ENCODE measurements at regions not wholly inside any gene's neighbourhood (a gene's known extent, or its start where the extent isn't known, plus 50 kb on each side); places are given as distances from the start of the nearest gene placed in this dataset.

DNA sequence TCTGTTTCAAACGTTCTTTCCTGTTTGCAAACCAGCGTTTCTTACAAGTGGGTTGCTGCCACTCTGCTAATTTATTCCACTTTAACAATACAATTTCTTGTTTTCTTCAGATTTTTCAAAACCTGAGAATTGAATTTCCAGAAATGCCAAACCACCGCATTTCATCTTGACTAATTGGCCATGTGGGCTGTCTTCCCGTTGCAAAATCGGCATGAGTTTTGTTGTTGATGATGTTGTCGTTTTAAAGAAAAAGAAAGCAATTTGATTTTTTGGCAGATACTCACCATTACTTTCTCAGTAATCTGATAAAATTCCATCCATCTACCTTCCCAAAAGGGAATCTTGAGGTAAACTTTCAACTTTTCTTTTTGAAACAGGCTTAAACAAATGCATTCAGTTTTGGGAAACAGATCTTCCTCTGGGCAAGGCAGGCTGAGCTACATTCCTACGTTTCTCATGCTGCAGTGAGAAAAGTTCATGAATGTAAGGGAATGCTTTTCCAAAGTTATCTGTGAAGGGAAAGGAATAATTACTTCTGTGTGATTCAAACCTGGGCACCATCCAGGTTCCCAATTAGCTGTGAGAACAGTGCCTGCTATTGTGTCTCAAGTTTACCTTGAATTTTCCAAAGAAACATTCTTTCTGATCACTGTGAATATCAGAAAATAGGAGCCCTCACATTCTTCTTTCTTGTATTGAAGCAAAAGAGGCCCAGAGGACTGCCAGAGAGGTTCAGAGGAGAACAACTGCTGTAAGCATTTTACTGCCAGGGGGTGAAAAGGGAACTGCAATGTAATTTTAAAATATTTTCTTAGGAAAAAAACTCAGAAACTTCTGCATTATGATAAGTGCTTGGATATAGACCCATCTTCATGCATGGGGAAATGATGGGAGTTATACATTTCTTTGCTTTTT, 100.7 kb upstream of the TUT7 start:
- TF ChIP-seq IRF1 (CRISPR knock-in tag; IDR thresholded peaks at IDR 0.05; ENCODE audit: borderline replicate concordance) = no peak
- TF ChIP-seq EP300 (IDR thresholded peaks at IDR 0.05; ENCODE audit: low read length) = no peak
- TF ChIP-seq, protein P1, sequence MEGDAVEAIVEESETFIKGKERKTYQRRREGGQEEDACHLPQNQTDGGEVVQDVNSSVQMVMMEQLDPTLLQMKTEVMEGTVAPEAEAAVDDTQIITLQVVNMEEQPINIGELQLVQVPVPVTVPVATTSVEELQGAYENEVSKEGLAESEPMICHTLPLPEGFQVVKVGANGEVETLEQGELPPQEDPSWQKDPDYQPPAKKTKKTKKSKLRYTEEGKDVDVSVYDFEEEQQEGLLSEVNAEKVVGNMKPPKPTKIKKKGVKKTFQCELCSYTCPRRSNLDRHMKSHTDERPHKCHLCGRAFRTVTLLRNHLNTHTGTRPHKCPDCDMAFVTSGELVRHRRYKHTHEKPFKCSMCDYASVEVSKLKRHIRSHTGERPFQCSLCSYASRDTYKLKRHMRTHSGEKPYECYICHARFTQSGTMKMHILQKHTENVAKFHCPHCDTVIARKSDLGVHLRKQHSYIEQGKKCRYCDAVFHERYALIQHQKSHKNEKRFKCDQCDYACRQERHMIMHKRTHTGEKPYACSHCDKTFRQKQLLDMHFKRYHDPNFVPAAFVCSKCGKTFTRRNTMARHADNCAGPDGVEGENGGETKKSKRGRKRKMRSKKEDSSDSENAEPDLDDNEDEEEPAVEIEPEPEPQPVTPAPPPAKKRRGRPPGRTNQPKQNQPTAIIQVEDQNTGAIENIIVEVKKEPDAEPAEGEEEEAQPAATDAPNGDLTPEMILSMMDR (IDR thresholded peaks at IDR 0.05 in 2 of 3, conservative IDR thresholded peaks at IDR 0.05 in 1 of 3; ENCODE audit: insufficient read depth in 2 of 3, low read depth in 1 of 3, low read length in 3 of 3) = no peak

All from K562 (cell line).